H1 (cell line): ENCODE measurements at regions not wholly inside any gene's neighbourhood (a gene's known extent, or its start where the extent isn't known, plus 50 kb on each side); places are given as distances from the start of the nearest gene placed in this dataset.

Experiments
- CTCF ChIA-PET: fragments of 300-600 bp; sonication (Branson Sonifier 250); formaldehyde crosslinking; loops from one replicate; lab custom pipeline; 2021; ENCODE audit not compliant: partially characterized antibody; lab: Charles Lee
- POLR2A ChIA-PET: fragments of 300-600 bp; sonication (Branson Sonifier 250); formaldehyde crosslinking; loops from one replicate; lab custom pipeline; 2021; ENCODE audit warnings: inconsistent platforms; ENCODE audit not compliant: partially characterized antibody; lab: Charles Lee
- DNase-seq, 2 experiments: peaks; one replicate each; pipeline versions ENCODE4 v3.0.0 to v3.0.0-alpha.2; 2010 to 2022; ENCODE audit warnings: low spot score in 2 of 2, low read depth in 1 of 2, mixed read lengths in 1 of 2
- FAIRE-seq: peaks from 2 replicates; lab custom pipeline; 2011; peaks lifted over from hg19 to GRCh38; lab: Jason Lieb, UNC
- H2AFZ ChIP-seq: 2 replicates; pipeline ENCODE4 v1.8.1; 2012; ENCODE audit warnings: low read length, inconsistent platforms
- H2AK5ac ChIP-seq: 2 replicates; pipeline ENCODE4 v1.6.1; 2013; ENCODE audit warnings: low read depth, low read length
- H2BK120ac ChIP-seq: replicated peaks from 2 replicates; pipeline ENCODE3; 2013; ENCODE audit warnings: low read depth, low read length, inconsistent platforms
- H2BK12ac ChIP-seq: 2 replicates; pipeline ENCODE4 v1.6.1; 2013; ENCODE audit warnings: low read depth, low read length
- H2BK15ac ChIP-seq: 2 replicates; pipeline ENCODE4 v1.6.1; 2013; ENCODE audit warnings: low read length
- H2BK20ac ChIP-seq: 2 replicates; pipeline ENCODE4 v1.6.1; 2013; ENCODE audit warnings: low read length
- H2BK5ac ChIP-seq: 2 replicates; pipeline ENCODE4 v1.6.1; 2013; ENCODE audit warnings: low read depth, low read length
- H3K14ac ChIP-seq: 2 replicates; pipeline ENCODE4 v1.6.1; 2013; ENCODE audit warnings: inconsistent platforms; ENCODE audit not compliant: insufficient read length
- H3K18ac ChIP-seq: 2 replicates; pipeline ENCODE4 v1.6.1; 2013; ENCODE audit warnings: low read length; ENCODE audit errors: extremely low read depth
- H3K23ac ChIP-seq: 2 replicates; pipeline ENCODE4 v1.6.1; 2013; ENCODE audit warnings: inconsistent platforms; ENCODE audit not compliant: insufficient read length
- H3K23me2 ChIP-seq: 2 replicates; pipeline ENCODE4 v1.6.1; 2013; ENCODE audit warnings: low read depth, low read length
- H3K27ac ChIP-seq: 2 replicates; pipeline ENCODE4 v1.6.1; 2011; ENCODE audit warnings: low read depth, low read length, inconsistent platforms
- H3K27me3 ChIP-seq, 4 experiments: replicated peaks in 1 of 4; 1 replicate in 1 of 4; 2 replicates in 3 of 4; pipeline versions ENCODE4 v1.6.1 to v1.8.1; 2011 to 2013; ENCODE audit warnings: low read length in 3 of 4, mild to moderate bottlenecking in 3 of 4, inconsistent platforms in 2 of 4, mixed read lengths in 2 of 4, moderate library complexity in 1 of 4; ENCODE audit not compliant: control insufficient read depth in 3 of 4, insufficient read depth in 3 of 4; ENCODE audit errors: extremely low read depth in 1 of 4
- H3K36me3 ChIP-seq, 4 experiments: 2 replicates each; pipeline versions ENCODE4 v1.6.1 to v1.8.1; 2011 to 2013; ENCODE audit warnings: mild to moderate bottlenecking in 4 of 4, low read length in 3 of 4, moderate library complexity in 2 of 4, control low read depth in 1 of 4, inconsistent platforms in 1 of 4; ENCODE audit not compliant: insufficient read depth in 4 of 4, control insufficient read depth in 2 of 4
- H3K4ac ChIP-seq: replicated peaks from 2 replicates; pipeline ENCODE3; 2013; ENCODE audit warnings: low read length, low read depth, mixed read lengths, inconsistent platforms; ENCODE audit not compliant: insufficient read length
- H3K4me1 ChIP-seq, 4 experiments: replicated peaks in 1 of 4; 1 replicate in 1 of 4; 2 replicates in 3 of 4; pipeline versions ENCODE4 v1.6.1 to v1.8.1; 2011 to 2013; ENCODE audit warnings: low read length in 3 of 4, inconsistent platforms in 2 of 4, mixed read lengths in 1 of 4; ENCODE audit not compliant: insufficient read depth in 4 of 4, control insufficient read depth in 3 of 4
- H3K4me2 ChIP-seq, 2 experiments: 2 replicates each; pipeline versions ENCODE4 v1.6.1 to v1.8.1; 2011 to 2013; ENCODE audit warnings: low read depth in 2 of 2, low read length in 2 of 2, control low read depth in 1 of 2, inconsistent platforms in 1 of 2, mild to moderate bottlenecking in 1 of 2; ENCODE audit not compliant: insufficient read depth in 1 of 2
- H3K4me3 ChIP-seq, 4 experiments: fragments of 200-600, 300-600 bp in 1 of 4; sonication (generic), shearing (Covaris generic), sonication (Bioruptor Twin) in 1 of 4; 2 replicates each; pipeline versions ENCODE4 v1.5.1 to v1.8.1; 2011 to 2016; ENCODE audit warnings: low read length in 4 of 4, low read depth in 3 of 4, control low read depth in 2 of 4, inconsistent platforms in 2 of 4, mild to moderate bottlenecking in 2 of 4, mixed read lengths in 1 of 4, moderate library complexity in 1 of 4; ENCODE audit not compliant: insufficient read depth in 2 of 4; ENCODE audit errors: extremely low read depth in 1 of 4
- H3K56ac ChIP-seq: replicated peaks from 2 replicates; pipeline ENCODE3; 2013; ENCODE audit warnings: low read depth, mild to moderate bottlenecking, mixed read lengths, low read length, inconsistent platforms; ENCODE audit not compliant: insufficient read length
- H3K79me1 ChIP-seq: 2 replicates; pipeline ENCODE4 v1.6.1; 2013; ENCODE audit warnings: low read depth, low read length, control low read depth
- H3K79me2 ChIP-seq, 2 experiments: 2 replicates each; pipeline versions ENCODE4 v1.6.1 to v1.8.1; 2012 to 2013; ENCODE audit warnings: low read length in 2 of 2, mild to moderate bottlenecking in 2 of 2, inconsistent platforms in 1 of 2; ENCODE audit not compliant: insufficient read depth in 2 of 2, control insufficient read depth in 1 of 2
- H3K9ac ChIP-seq, 4 experiments: replicated peaks in 1 of 4; 1 replicate in 1 of 4; 2 replicates in 3 of 4; pipeline versions ENCODE4 v1.6.1 to v1.8.1; 2011 to 2013; ENCODE audit warnings: low read depth in 3 of 4, low read length in 3 of 4, control low read depth in 2 of 4, mild to moderate bottlenecking in 2 of 4, moderate library complexity in 2 of 4, inconsistent platforms in 1 of 4; ENCODE audit errors: extremely low read depth in 1 of 4
- H3K9me3 ChIP-seq, 2 experiments: 2 replicates each; pipeline versions ENCODE4 v1.6.1 to v1.8.1; 2012 to 2013; ENCODE audit warnings: mild to moderate bottlenecking in 2 of 2, moderate library complexity in 2 of 2, control low read depth in 1 of 2, inconsistent platforms in 1 of 2, low read depth in 1 of 2, low read length in 1 of 2, mixed read lengths in 1 of 2; ENCODE audit not compliant: insufficient read depth in 2 of 2
- H4K20me1 ChIP-seq, 2 experiments: replicated peaks in 1 of 2; 2 replicates each; pipeline versions ENCODE3 to v1.8.1; 2011 to 2013; ENCODE audit warnings: inconsistent platforms in 2 of 2, low read length in 2 of 2, mild to moderate bottlenecking in 1 of 2; ENCODE audit not compliant: insufficient read depth in 2 of 2, control insufficient read depth in 1 of 2
- H4K5ac ChIP-seq: 2 replicates; pipeline ENCODE4 v1.6.1; 2013; ENCODE audit warnings: low read length, low read depth, mixed read lengths, inconsistent platforms; ENCODE audit not compliant: insufficient read length
- H4K8ac ChIP-seq: 2 replicates; pipeline ENCODE4 v1.8.0; 2013; ENCODE audit warnings: mild to moderate bottlenecking, moderate library complexity, low read length, inconsistent platforms; ENCODE audit not compliant: insufficient read depth; ENCODE audit errors: extremely low read depth
- H4K91ac ChIP-seq: replicated peaks from 2 replicates; pipeline ENCODE3; 2013; ENCODE audit warnings: low read length, mixed read lengths, inconsistent platforms; ENCODE audit not compliant: insufficient read length
- RNF2 ChIP-seq: fragments of 200-900, 300-1000 bp; sonication (generic); IDR thresholded peaks from 2 replicates; pipeline ENCODE4 v1.7.1; 2016; ENCODE audit warnings: borderline replicate concordance, low read depth, mild to moderate bottlenecking, antibody characterized with exemption, low read length; ENCODE audit not compliant: poor library complexity, severe bottlenecking; ENCODE audit errors: missing control alignments
- WGBS, 2 experiments: shearing (Covaris generic) in 1 of 2; methylation state at CpG; one replicate each; pipeline versions ENCODE4 v1.1.6 to v1.1.7; 2013 to 2015; ENCODE audit warnings: low lambda C conversion rate in 2 of 2, mixed read lengths in 2 of 2, inconsistent platforms in 1 of 2, low coverage in 1 of 2, missing lambda C conversion rate in 1 of 2; ENCODE audit not compliant: insufficient replicate concordance in 2 of 2, insufficient coverage in 1 of 2, insufficient read length in 1 of 2; ENCODE audit errors: extremely low coverage in 1 of 2, missing lambda C conversion rate in 1 of 2; 5-methylcytosine and 5-hydroxymethylcytosine counted together

DNA sequence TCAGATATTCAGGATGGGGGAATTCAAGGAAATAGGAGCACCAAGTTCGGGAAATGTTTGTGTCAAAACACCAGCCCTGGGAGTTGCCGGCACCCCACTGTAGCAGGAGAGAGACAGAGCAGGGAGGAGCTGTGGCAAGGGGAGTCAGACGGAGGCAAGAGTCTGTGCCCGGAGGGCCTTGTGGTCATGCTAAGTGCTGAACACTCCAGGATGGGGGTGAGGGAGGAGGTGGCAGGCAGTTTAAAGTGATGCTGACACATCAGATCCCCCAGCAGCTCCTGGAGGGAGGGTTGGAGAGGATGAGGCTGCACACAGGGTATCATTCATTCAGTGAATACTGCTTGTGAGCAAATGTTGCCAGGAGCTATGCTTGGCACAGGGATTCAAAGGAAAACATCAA, 150.3 kb upstream of the ETV3 start:
- no peak overlapping the region for H3K56ac ChIP-seq
- H4K20me1 ChIP-seq: no peaks in the 10 kb centered on the region
- no peaks in the 10 kb centered on the region for H3K79me1 ChIP-seq
- no peak overlapping the region for H3K4me2 ChIP-seq
- 87% methylated on average over 4 of the region's 4 CpGs; no CpG with 5 or more reads in 1 of the 2 experiments for WGBS, 2 experiments
- no peak overlapping the region for H3K9ac ChIP-seq
- no peak overlapping the region for H3K4me3 ChIP-seq
- no peak overlapping the region for H3K18ac ChIP-seq
- H4K8ac ChIP-seq: no peak overlapping the region
- CTCF ChIA-PET: interaction anchor here (0.8 to 2.0 kb wide), 5 partner anchors 23 to 292 kb away, joined by 3 to 5 read pairs (median 5); no protein-coding TSS in a partner anchor
- H4K91ac ChIP-seq: no peak overlapping the region
- peaks cover 0 to 6% (median 1%) of the 10 kb centered on the region in 4 experiments; a peak in 2 of 7 replicates for H3K27me3 ChIP-seq
- DNase-seq (peak in 1 of 2 experiments; percentile 33), FAIRE-seq (no peak)
- no peaks in the 10 kb centered on the region; a peak in 1 of 8 replicates for H3K36me3 ChIP-seq
- H3K79me2 ChIP-seq: no peaks in the 10 kb centered on the region
- no peaks in the 10 kb centered on the region for H3K4me1 ChIP-seq
- no peak overlapping the region for H2AFZ ChIP-seq
- no peak overlapping the region for H2BK12ac ChIP-seq
- no peak overlapping the region for H3K23ac ChIP-seq
- H3K23me2 ChIP-seq: no peaks in the 10 kb centered on the region
- H2BK15ac ChIP-seq: no peak overlapping the region
- H2AK5ac ChIP-seq: no peak overlapping the region
- no peak overlapping the region for H2BK120ac ChIP-seq
- H3K27ac ChIP-seq: no peak overlapping the region
- TF ChIP-seq RNF2: no peak
- no peak overlapping the region for H3K4ac ChIP-seq
- POLR2A ChIA-PET: interaction anchor here (0.7 kb wide), 1 partner anchor 124 kb away, joined by 3 read pairs; no protein-coding TSS in a partner anchor
- no peak overlapping the region for H2BK5ac ChIP-seq
- no peak overlapping the region for H2BK20ac ChIP-seq
- no peaks in the 10 kb centered on the region for H3K9me3 ChIP-seq
- no peak overlapping the region for H3K14ac ChIP-seq
- no peak overlapping the region for H4K5ac ChIP-seq
